ENCODE measurements at regions not wholly inside any gene's neighbourhood (a gene's known extent, or its start where the extent isn't known, plus 50 kb on each side); places are given as distances from the start of the nearest gene placed in this dataset.

GRCh38 chr4:131419147-131419546 is 1729.9 kb upstream of the PCDH10 start:
- TF ChIP-seq CTCF (IDR thresholded peaks at IDR 0.05; ENCODE audit: borderline replicate concordance, extremely low read depth, low read length, poor library complexity, severe bottlenecking) (no peak), EZH2 (IDR thresholded peaks at IDR 0.05; ENCODE audit: borderline replicate concordance, low read depth, low read length, severe bottlenecking) (no peak)

Data from DND-41 (cell line).